WI38 (cell line): ENCODE measurements at regions not wholly inside any gene's neighbourhood (a gene's known extent, or its start where the extent isn't known, plus 50 kb on each side); places are given as distances from the start of the nearest gene placed in this dataset.

Experiments used
- H3K4me3 ChIP-seq: 2 replicates; pipeline ENCODE4 v1.5.1; 2011; ENCODE audit warnings: low read depth, mild to moderate bottlenecking, control low read depth, low read length
- CTCF ChIP-seq: IDR thresholded peaks from 2 replicates; pipeline ENCODE4 v1.5.1; 2012; ENCODE audit warnings: low read depth, mild to moderate bottlenecking, control low read depth, low read length

GRCh38 chr4:156169011-156169410, 215.3 kb upstream of the CTSO start:
- H3K4me3 ChIP-seq = no peak overlapping the region
- peak; percentile 26; the same call in 1 of the 2 replicates for TF ChIP-seq CTCF

GRCh38 chr4:156168288-156168687, 214.6 kb upstream of the CTSO start:
- no peak overlapping the region for H3K4me3 ChIP-seq
- TF ChIP-seq CTCF = no peak

- TF ChIP-seq CTCF = no peak
- H3K4me3 ChIP-seq = no peak overlapping the region
Measured at GRCh38 chr4:156158747-156159146, 205.1 kb upstream of the CTSO start.

- no peak overlapping the region for H3K4me3 ChIP-seq
- no peak for TF ChIP-seq CTCF
Measured at GRCh38 chr4:156154978-156155377, 201.3 kb upstream of the CTSO start.

GRCh38 chr4:156146571-156146970, 192.9 kb upstream of the CTSO start:
- H3K4me3 ChIP-seq = no peak overlapping the region

GRCh38 chr4:156144961-156145360, 191.3 kb upstream of the CTSO start:
- TF ChIP-seq CTCF = no peak
- H3K4me3 ChIP-seq = no peak overlapping the region

More at GRCh38 chr4:156146571-156146970, 192.9 kb upstream of the CTSO start:
- TF ChIP-seq CTCF = no peak

- no peak for TF ChIP-seq CTCF
- no peak overlapping the region for H3K4me3 ChIP-seq
Measured at GRCh38 chr4:156138781-156139280, 185.2 kb upstream of the CTSO start.
